Stimulated activated CD8-positive, alpha-beta memory T cell treated with anti-CD3 and anti-CD28 coated beads, Interleukin-7, amount 100 ng/mL, for 48 hours (primary cell): ENCODE measurements at regions not wholly inside any gene's neighbourhood (a gene's known extent, or its start where the extent isn't known, plus 50 kb on each side); places are given as distances from the start of the nearest gene placed in this dataset.

ENCODE experiments used
- DNase-seq, 2 donors: peaks; one replicate each; pipeline ENCODE4 v3.0.0-alpha.2; 2020; ENCODE audit warnings: low read depth in 1 of 2; ENCODE audit errors: extremely low read depth in 1 of 2

- DNase-seq: no peak
These were observed 130.5 kb downstream of the EDN1 start for GRCh38 chr6:12420626-12421025.

DNA sequence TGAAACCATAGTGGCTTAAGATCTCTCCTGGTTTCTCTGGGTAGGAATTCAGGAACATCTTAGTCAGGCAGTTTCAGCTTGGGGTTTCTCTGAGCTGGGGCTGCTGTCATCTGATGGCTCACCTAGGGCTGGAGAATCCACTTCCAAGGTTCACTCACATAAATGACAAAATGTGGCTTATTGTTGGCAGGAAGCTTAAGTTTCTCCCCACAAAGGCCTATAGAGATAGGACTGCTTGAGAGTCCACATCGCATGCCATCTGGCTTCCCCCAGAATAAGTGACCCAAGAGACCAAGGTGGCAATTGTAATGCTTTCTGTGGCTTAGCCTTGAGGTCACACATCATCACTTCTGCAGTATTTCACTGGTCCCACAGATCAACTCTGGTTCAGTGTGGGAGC is 131.4 kb downstream of the EDN1 start:
- no peak for DNase-seq

- DNase-seq: no peak
These were observed 132.7 kb downstream of the EDN1 start for GRCh38 chr6:12422848-12423247.

DNA sequence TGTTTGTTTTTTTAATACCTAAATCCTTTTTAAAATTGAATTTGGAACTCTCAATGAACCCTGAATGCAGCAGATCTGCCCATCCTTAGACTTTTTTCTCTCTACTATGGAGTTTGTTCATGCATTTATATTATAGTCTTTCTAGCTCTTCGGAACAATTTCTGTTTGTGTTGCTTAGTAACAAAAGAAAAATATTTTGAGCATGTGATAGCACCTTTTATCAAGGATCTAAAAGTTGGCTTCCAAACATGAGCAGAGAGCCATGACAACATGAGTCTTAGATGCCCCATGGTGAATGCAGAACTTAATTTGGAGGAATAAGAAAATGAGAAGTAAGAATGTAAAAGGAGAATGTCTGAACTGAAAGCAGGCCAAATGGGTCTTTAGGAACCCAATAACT is 133.7 kb downstream of the EDN1 start:
- DNase-seq: no peak

DNA sequence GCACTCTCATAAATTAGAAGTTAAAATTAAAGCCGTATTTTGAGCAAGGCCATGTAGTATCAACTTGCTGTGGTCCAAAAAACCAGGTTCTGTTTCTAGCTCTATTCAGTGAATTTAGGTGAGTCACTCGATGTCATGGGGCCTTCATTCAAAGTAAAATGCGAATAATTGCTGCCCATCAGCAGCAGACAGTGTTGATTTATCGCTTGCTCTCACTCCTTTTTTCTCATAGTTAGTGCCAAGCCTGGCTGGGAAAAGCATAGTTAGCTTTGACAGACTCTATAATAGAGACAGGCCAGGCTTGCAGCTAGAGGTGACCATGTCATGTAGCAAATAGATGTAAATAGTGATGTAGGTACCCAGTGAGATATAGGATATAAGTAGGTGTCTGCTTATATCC is 136.0 kb downstream of the EDN1 start:
- no peak for DNase-seq

- no peak for DNase-seq
These were observed 140.9 kb downstream of the EDN1 start for GRCh38 chr6:12431023-12431422.

DNA sequence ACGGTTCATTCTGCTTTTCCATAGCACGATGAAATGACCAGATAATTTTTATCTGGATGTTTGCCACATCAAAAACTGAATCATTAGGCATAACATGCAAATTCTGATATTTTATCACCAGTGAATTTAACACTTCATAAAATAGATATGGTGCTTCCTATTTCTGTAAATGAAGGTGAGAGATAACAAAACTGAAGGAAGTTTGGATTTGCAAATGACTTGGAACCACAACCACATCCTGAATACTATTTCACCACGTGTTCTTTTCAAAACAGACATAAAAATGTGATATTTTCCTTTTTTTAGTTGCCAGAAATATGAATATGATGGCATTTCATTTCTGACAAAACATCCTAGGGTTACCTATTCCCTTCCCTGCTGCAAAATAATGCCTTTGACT is 146.1 kb downstream of the EDN1 start:
- no peak for DNase-seq

DNA sequence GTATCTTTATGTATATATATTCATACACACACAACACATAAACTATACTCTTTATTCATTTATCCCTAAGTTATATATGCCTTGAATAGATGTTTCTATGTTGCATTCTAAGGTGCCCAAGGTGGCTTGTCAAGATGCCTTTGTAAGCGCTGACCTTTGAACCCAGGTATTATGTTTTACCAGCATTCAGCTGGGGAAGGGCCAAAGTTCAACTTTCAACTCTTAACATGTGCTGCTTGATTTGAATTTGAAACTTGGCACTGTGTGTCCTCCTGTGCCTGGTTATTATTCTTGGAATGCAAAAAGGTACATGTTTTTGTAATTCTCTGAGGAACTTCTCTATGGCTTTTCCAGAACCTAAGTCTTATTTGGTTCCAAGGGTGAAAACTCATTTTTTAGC is 146.5 kb downstream of the EDN1 start:
- no peak for DNase-seq

- no peak for DNase-seq
These were observed 149.1 kb downstream of the EDN1 start for GRCh38 chr6:12439296-12439695.

DNA sequence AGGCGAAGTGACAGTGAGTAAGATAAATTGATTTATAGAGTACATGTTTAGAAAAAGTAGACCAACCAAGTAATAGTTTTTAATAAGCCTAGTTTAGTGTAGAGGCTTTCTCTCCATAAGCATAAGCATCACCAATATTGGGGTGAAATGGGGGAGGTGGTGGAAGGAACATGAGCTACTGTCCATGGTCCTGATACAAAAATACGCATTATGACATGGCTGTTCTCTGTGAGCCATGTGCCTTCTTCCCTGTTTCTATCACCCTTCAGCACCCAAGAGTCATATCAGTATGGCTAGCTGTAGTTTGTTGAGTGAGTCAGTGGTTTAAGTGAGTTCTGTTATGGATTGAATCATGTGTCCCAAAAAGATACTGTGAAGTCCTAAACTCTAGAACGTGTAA is 150.8 kb downstream of the EDN1 start:
- no peak for DNase-seq

DNA sequence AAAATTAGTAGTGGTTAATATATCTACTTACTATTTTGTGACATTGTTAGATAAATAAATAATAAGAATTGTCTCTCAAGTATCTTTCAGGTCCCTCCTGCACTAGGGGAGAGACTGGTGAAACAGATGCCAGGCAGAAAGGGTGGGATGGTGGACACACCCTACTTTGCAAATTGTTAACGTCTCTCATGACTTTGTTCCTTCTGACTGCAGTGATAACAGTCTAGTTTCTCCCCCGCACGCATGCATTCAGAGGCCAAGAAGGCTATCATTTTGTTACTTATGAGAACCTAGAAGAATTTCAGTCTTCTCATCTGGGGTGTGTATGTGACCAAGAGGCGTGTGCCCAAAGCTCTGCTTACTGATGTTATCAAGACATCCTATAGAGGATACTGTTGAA is 152.3 kb downstream of the EDN1 start:
- no peak for DNase-seq

DNA sequence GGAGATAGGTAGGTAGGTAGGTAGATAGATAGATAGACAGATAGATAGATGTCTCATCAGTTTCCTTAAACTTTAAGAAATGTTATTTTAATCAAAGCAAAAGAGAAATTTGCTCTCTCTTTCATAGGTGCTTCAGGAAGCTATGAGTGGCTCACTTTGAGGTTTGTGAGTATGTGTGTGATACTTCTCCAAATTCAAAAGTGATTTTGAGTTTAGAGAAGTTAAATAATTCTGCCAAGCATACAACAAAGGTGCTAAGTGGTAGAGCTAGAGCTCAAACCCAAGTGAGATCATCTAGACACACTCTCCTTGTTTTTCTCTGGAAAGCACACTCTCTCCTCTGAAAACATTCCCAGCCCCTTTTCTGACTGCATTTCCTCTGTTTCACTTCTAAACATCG is 156.2 kb downstream of the EDN1 start:
- no peak for DNase-seq

DNA sequence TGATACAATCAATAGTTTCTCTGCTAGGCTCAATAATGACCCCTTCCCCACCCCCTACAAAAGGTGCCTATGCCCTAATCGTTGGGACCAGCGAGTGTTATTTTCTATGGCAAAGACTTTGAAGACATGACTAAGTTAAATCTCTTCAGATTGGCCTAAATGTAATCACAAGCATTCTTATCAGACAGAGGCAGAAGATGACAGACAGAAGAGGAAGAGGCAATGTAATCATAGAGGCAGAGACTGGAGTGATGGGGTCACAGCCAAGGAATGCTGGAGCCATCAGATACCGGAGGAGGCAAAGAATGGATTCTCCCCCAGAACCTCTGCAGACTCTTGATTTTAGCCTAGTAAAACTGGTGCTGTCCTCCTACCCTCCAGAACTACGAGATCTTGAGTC is 159.3 kb downstream of the EDN1 start:
- no peak for DNase-seq

DNA sequence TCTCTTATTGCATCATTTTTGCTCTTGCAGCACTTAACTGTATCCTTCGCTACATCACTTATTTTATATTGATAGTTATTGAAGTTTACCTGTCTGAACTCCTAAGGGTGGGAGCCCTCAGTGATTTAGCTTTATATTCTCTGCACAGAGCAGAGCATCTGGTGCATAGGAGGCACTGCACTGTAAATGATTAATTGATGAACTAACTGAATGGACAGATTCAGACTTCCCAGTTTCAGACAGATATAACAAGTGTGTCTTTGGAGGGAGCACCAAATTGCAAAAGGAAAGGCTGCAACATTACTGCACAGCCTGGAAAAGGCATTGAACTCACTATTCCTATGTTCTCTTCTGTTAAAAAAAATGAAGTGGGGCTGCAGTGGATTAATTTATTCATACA is 160.3 kb downstream of the EDN1 start:
- DNase-seq: no peak

DNA sequence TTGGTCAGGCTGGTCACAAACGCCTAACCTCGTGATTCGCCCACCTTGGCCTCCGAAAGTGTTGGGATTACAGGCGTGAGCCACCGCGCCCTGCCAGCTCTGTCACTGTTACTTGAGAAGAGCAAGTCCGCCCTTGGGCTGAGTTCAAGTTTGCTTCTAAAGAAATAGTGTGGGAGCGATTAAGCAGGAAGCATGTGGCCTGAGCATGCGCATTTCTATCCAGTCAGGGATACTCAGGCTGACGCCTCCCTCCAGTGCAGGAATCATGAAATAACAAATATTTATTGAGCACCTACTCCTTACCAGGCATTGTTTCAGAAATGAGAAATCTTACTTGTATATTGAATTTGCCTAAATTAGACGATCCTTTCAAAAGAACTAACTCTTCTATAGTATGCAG is 166.2 kb downstream of the EDN1 start:
- no peak for DNase-seq

GRCh38 chr6:12457094-12457493 is 166.9 kb downstream of the EDN1 start:
- no peak for DNase-seq

DNA sequence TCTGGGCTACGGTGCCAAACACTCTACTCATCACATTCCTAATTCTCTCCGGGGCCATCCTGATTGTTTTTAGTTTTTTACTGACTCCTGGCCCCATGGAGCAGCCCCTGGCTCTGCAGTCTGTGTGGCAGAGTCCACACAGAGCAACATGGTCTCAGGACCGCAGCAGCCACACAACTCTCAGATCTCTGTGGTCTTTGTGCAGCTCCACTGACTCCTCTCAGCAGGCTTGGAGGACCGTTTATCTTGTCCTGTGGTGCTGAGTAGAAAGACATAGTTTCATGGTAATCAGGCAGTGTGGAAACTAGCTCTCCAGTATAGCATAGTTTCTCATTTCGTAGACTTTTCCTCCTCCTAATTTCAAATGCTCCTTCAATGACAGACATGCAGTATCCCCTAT is 168.4 kb downstream of the EDN1 start:
- no peak for DNase-seq

DNA sequence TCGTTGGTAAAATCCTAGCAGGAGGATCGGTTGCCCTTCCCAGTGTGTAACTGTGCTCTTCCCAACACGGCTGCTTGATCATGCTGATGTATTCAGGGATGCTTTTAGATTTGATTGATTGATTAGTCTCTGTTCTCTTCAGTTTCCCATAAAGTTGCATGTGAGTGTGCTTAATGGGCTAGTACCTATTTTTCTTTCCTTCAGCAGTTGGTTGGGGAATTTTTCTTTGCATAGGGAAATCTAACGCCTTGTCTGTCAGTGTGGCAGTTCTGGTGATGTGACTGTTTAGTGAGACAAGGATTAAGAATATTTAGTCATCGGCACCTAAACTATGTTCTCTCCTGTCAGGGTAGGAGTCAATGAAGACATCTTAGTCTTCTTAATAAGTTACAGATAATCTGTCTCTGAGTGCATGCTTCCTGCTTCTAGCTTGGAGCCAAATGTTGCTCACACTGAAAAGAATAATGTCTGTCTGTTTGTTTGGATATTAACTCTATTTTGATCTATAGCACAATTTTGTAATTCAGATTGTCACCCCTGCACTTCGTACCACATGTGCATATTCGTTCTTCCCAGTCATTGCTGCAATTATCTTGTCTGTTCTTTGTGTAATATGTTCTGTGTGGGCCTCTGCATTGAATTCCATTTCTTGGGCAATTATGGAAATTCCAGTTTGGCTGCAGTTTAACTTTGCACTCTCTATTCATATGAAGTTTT is 169.9 kb downstream of the EDN1 start:
- no peak for DNase-seq

GRCh38 chr6:12467706-12468670 is 177.8 kb downstream of the EDN1 start:
- DNase-seq: no peak

GRCh38 chr6:12472601-12473038 is 182.5 kb downstream of the EDN1 start:
- DNase-seq: no peak

GRCh38 chr6:12473494-12473893 is 183.3 kb downstream of the EDN1 start:
- DNase-seq: no peak
